Right atrium auricular region (tissue), 2 donors: ENCODE measurements at regions not wholly inside any gene's neighbourhood (a gene's known extent, or its start where the extent isn't known, plus 50 kb on each side); places are given as distances from the start of the nearest gene placed in this dataset.
"Not testable (repeated sequence)": the region's sequence is repeated elsewhere in the genome, so short reads cannot be mapped to it uniquely, and the experiment has no call there.

ENCODE experiments used
- DNase-seq: peaks from one replicate; pipeline ENCODE4 v3.0.0-alpha.2; 2019; ENCODE audit warnings: low spot score
- H3K27ac ChIP-seq, 2 donors: fragments of 200-600 bp; sonication (generic); 1 replicate in 1 of 2; 2 replicates in 1 of 2; pipeline ENCODE4 v1.5.1; 2016 to 2019
- H3K27me3 ChIP-seq, 2 donors: fragments of 200-600 bp; sonication (generic); one replicate each; pipeline versions ENCODE4 v1.5.1 to v1.6.0; 2017 to 2019
- H3K36me3 ChIP-seq: fragments of 200-600 bp; sonication (generic); one replicate; pipeline ENCODE4 v1.5.1; 2016
- H3K4me1 ChIP-seq, 2 donors: fragments of 200-600 bp; sonication (generic); one replicate each; pipeline versions ENCODE4 v1.5.1 to v1.6.0; 2017 to 2019
- H3K4me3 ChIP-seq, 2 donors: fragments of 200-600 bp; sonication (generic); 1 replicate in 1 of 2; 2 replicates in 1 of 2; pipeline ENCODE4 v1.5.1; 2017 to 2019; ENCODE audit warnings: mild to moderate bottlenecking in 1 of 2, moderate library complexity in 1 of 2
- H3K9me3 ChIP-seq, 2 donors: fragments of 200-600 bp; sonication (generic); one replicate each; pipeline ENCODE4 v1.5.1; 2019
- CTCF ChIP-seq, 2 donors: fragments of 200-600 bp; sonication (generic); IDR thresholded peaks; one replicate each; pipeline ENCODE4 v1.5.1; 2019; ENCODE audit warnings: antibody characterized with exemption in 2 of 2

DNA sequence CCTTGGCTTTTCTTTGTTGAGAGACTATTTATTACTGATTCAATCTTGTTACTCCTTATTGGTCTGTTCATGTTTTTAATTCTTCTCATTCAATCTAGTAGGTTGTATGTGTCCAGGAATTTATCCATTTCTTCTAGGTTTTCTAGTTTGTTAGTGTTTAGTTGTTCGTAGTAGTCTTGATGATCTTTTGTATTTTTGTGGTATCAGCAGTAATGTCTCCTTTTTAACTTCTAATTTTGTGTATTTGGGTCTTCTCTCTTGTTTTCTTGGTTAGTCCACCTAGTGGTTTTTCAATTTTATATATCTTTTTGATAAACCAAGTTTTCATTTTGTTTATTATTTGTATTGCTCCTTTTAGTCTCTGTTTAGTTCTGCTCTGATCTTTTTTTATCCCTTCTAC, 546.9 kb upstream of the TPK1 start:
- H3K27ac ChIP-seq = no peak overlapping the region
- no peak for TF ChIP-seq CTCF (IDR thresholded peaks at IDR 0.05)
- H3K36me3 ChIP-seq = no peaks in the 10 kb centered on the region
- no peaks in the 10 kb centered on the region for H3K4me1 ChIP-seq
- no peaks in the 10 kb centered on the region for H3K27me3 ChIP-seq
- H3K4me3 ChIP-seq = no peak overlapping the region
- peaks cover 0 to 23% of the 10 kb centered on the region in 2 donors for H3K9me3 ChIP-seq
- no peak for DNase-seq

- Histone ChIP-seq H3K4me3 (no peak overlapping the region), H3K9me3 (no peaks in the 10 kb centered on the region), H3K4me1 (no peaks in the 10 kb centered on the region), H3K27me3 (no peaks in the 10 kb centered on the region), H3K36me3 (no peaks in the 10 kb centered on the region), H3K27ac (no peak overlapping the region)
- no peak for TF ChIP-seq CTCF (IDR thresholded peaks at IDR 0.05)
- no peak for DNase-seq
Observed at GRCh38 chr7:145378197-145378596, 542.3 kb upstream of the TPK1 start.

- H3K9me3 ChIP-seq = no peaks in the 10 kb centered on the region
- H3K36me3 ChIP-seq = no peaks in the 10 kb centered on the region
- H3K27ac ChIP-seq = no peak overlapping the region
- H3K4me3 ChIP-seq = no peak overlapping the region
- TF ChIP-seq CTCF (IDR thresholded peaks at IDR 0.05) = no peak
- H3K4me1 ChIP-seq = no peaks in the 10 kb centered on the region
- H3K27me3 ChIP-seq = no peaks in the 10 kb centered on the region
- no peak for DNase-seq
Observed at GRCh38 chr7:145360511-145361100, 524.8 kb upstream of the TPK1 start.

DNA sequence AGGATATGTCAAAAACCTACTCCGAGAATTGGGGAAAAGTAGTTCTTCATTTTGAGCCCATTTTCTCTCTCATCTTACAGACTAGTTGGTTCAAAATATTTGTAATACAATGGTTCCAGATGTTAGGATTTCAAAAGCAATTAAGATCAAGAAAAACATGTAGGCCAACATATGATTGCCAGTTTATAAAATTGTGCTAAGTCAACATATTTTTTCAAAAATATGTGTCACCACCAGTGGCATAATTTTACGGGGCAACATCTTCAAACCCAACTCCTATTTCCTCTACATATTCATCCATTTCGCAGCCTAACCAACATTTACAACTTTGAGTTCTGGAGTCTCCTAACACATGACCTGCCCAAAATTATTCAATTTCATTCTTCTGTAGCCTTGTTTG, 514.5 kb upstream of the TPK1 start:
- no peaks in the 10 kb centered on the region for H3K27me3 ChIP-seq
- no peak overlapping the region for H3K27ac ChIP-seq
- H3K4me1 ChIP-seq = no peaks in the 10 kb centered on the region
- DNase-seq = no peak
- no peak overlapping the region for H3K4me3 ChIP-seq
- H3K9me3 ChIP-seq = peaks cover 0 to 14% of the 10 kb centered on the region in 2 donors
- TF ChIP-seq CTCF (IDR thresholded peaks at IDR 0.05) = no peak
- H3K36me3 ChIP-seq = no peaks in the 10 kb centered on the region

DNA sequence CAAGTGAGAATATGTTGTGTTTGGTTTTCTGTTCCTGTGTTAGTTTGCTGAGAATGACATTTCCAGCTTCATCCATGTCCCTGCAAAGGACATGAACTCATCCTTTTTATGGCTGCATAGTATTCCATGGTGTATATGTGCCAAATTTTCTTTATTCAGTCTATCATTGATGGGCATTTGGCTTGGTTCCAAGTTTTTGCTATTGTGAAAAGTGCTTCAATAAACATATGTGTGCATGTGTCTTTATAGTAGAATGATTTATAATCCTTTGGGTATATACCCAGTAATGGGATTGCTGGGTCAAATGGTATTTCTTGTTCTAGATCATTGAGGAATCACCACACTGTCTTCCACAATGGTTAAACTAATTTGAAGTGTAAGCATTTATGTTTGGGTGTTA, 513.6 kb upstream of the TPK1 start:
- DNase-seq, H3K36me3 ChIP-seq, H3K4me3 ChIP-seq, H3K4me1 ChIP-seq, H3K27ac ChIP-seq, H3K27me3 ChIP-seq: not testable (repeated sequence)
- H3K9me3 ChIP-seq = peaks cover 0 to 18% of the 10 kb centered on the region in 2 donors

- no peak overlapping the region for H3K4me3 ChIP-seq
- no peaks in the 10 kb centered on the region for H3K4me1 ChIP-seq
- H3K9me3 ChIP-seq = peaks cover 0 to 13% of the 10 kb centered on the region in 2 donors
- H3K27ac ChIP-seq = no peak overlapping the region
- H3K27me3 ChIP-seq = no peaks in the 10 kb centered on the region
- DNase-seq = no peak
- H3K36me3 ChIP-seq = no peaks in the 10 kb centered on the region
- TF ChIP-seq CTCF (IDR thresholded peaks at IDR 0.05) = no peak
Observed at GRCh38 chr7:145347271-145347670, 511.4 kb upstream of the TPK1 start.
